MM.1S (cell line): ENCODE measurements at regions not wholly inside any gene's neighbourhood (a gene's known extent, or its start where the extent isn't known, plus 50 kb on each side); places are given as distances from the start of the nearest gene placed in this dataset.

Source experiments
- DNase-seq: peaks from one replicate; pipeline ENCODE4 v3.0.0-alpha.2; 2015
- H2AFZ ChIP-seq: fragments of 300-600 bp; sonication (generic); 2 replicates; pipeline ENCODE4 v1.6.0; 2016; ENCODE audit warnings: antibody characterized with exemption, low read length
- H3F3A ChIP-seq: fragments of 300-600 bp; sonication (generic); 2 replicates; pipeline ENCODE4 v1.6.1; 2016; ENCODE audit warnings: mild to moderate bottlenecking, antibody characterized with exemption, low read length, moderate library complexity, mixed read lengths; ENCODE audit not compliant: insufficient read depth
- H3K27ac ChIP-seq: fragments of 300-600 bp; sonication (generic); 2 replicates; pipeline ENCODE4 v1.5.1; 2016; ENCODE audit warnings: mild to moderate bottlenecking, low read length
- H3K27me3 ChIP-seq: fragments of 300-600 bp; sonication (generic); replicated peaks from 2 replicates; pipeline ENCODE4 v1.6.0; 2016; ENCODE audit warnings: low read length; ENCODE audit not compliant: insufficient read depth
- H3K36me3 ChIP-seq: fragments of 300-600 bp; sonication (generic); replicated peaks from 2 replicates; pipeline ENCODE4 v1.6.1; 2016; ENCODE audit warnings: mild to moderate bottlenecking, low read length, mixed read lengths; ENCODE audit not compliant: insufficient read depth
- H3K4me1 ChIP-seq: fragments of 300-600 bp; sonication (generic); 2 replicates; pipeline ENCODE4 v1.6.1; 2016; ENCODE audit warnings: low read length, mixed read lengths
- H3K4me2 ChIP-seq: fragments of 300-600 bp; sonication (generic); 2 replicates; pipeline ENCODE4 v1.6.0; 2016; ENCODE audit warnings: low read depth, low read length
- H3K4me3 ChIP-seq: fragments of 300-600 bp; sonication (generic); 2 replicates; pipeline ENCODE4 v1.5.1; 2016; ENCODE audit warnings: low read length, mixed read lengths
- H3K79me2 ChIP-seq: fragments of 300-600 bp; sonication (generic); 2 replicates; pipeline ENCODE4 v1.6.1; 2016; ENCODE audit warnings: mixed run types, low read length, mixed read lengths
- H3K9ac ChIP-seq: fragments of 300-600 bp; sonication (generic); 2 replicates; pipeline ENCODE4 v1.6.1; 2016; ENCODE audit warnings: low read length, mixed read lengths
- H3K9me2 ChIP-seq: fragments of 300-600 bp; sonication (generic); replicated peaks from 2 replicates; pipeline ENCODE4 v1.6.1; 2016; ENCODE audit warnings: mild to moderate bottlenecking, low read length, mixed read lengths; ENCODE audit not compliant: insufficient read depth
- H3K9me3 ChIP-seq: fragments of 300-600 bp; sonication (generic); replicated peaks from 2 replicates; pipeline ENCODE4 v1.6.1; 2016; ENCODE audit warnings: mild to moderate bottlenecking, low read length, mixed read lengths; ENCODE audit not compliant: insufficient read depth
- H4K20me1 ChIP-seq: fragments of 300-600 bp; sonication (generic); 2 replicates; pipeline ENCODE4 v1.6.1; 2016; ENCODE audit warnings: mild to moderate bottlenecking, low read length, moderate library complexity, mixed read lengths; ENCODE audit not compliant: insufficient read depth
- EZH2 ChIP-seq: fragments of 300-600 bp; sonication (generic); optimal IDR thresholded peaks from 2 replicates; pipeline ENCODE3; 2017; ENCODE audit warnings: low read depth, mild to moderate bottlenecking, antibody characterized with exemption, low read length, mixed read lengths
- EZH2phosphoT487 ChIP-seq: fragments of 300-600 bp; sonication (generic); IDR thresholded peaks from 2 replicates; pipeline ENCODE4 v1.6.1; 2018; ENCODE audit warnings: antibody characterized with exemption, low read length
- TF ChIP-seq, protein P1 (sequence below): fragments of 300-600 bp; sonication (generic); IDR thresholded peaks from 2 replicates; pipeline ENCODE4 v1.5.1; 2016; ENCODE audit warnings: antibody characterized with exemption, low read length, mixed read lengths

- H3K9ac ChIP-seq: no peak overlapping the region
Observed at GRCh38 chr4:119745351-119745750, 116.7 kb upstream of the PDE5A start.

GRCh38 chr4:119744580-119744979 is 116.0 kb upstream of the PDE5A start:
- no peaks in the 10 kb centered on the region for H4K20me1 ChIP-seq
- no peaks in the 10 kb centered on the region for H3K4me1 ChIP-seq
- no peaks in the 10 kb centered on the region for H3K9me2 ChIP-seq
- no peak overlapping the region for H3K27ac ChIP-seq
- DNase-seq: no peak
- H3K4me3 ChIP-seq: no peak overlapping the region
- no peaks in the 10 kb centered on the region for H3K9me3 ChIP-seq
- H3K27me3 ChIP-seq: no peaks in the 10 kb centered on the region
- no peaks in the 10 kb centered on the region for H3K79me2 ChIP-seq
- H3K9ac ChIP-seq: no peak overlapping the region
- H3K4me2 ChIP-seq: no peak overlapping the region
- TF ChIP-seq EZH2phosphoT487 (no peak), EZH2 (no peak)
- TF ChIP-seq, protein P1, sequence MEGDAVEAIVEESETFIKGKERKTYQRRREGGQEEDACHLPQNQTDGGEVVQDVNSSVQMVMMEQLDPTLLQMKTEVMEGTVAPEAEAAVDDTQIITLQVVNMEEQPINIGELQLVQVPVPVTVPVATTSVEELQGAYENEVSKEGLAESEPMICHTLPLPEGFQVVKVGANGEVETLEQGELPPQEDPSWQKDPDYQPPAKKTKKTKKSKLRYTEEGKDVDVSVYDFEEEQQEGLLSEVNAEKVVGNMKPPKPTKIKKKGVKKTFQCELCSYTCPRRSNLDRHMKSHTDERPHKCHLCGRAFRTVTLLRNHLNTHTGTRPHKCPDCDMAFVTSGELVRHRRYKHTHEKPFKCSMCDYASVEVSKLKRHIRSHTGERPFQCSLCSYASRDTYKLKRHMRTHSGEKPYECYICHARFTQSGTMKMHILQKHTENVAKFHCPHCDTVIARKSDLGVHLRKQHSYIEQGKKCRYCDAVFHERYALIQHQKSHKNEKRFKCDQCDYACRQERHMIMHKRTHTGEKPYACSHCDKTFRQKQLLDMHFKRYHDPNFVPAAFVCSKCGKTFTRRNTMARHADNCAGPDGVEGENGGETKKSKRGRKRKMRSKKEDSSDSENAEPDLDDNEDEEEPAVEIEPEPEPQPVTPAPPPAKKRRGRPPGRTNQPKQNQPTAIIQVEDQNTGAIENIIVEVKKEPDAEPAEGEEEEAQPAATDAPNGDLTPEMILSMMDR: no peak
- no peaks in the 10 kb centered on the region for H3F3A ChIP-seq
- H2AFZ ChIP-seq: no peak overlapping the region
- no peaks in the 10 kb centered on the region for H3K36me3 ChIP-seq

More at GRCh38 chr4:119745351-119745750, 116.7 kb upstream of the PDE5A start:
- no peaks in the 10 kb centered on the region for H3F3A ChIP-seq
- no peak for DNase-seq
- no peaks in the 10 kb centered on the region for H4K20me1 ChIP-seq
- no peak overlapping the region for H3K4me3 ChIP-seq
- no peak overlapping the region for H3K27ac ChIP-seq
- H3K79me2 ChIP-seq: no peaks in the 10 kb centered on the region
- H3K9me2 ChIP-seq: no peaks in the 10 kb centered on the region
- no peaks in the 10 kb centered on the region for H3K9me3 ChIP-seq
- H3K36me3 ChIP-seq: no peaks in the 10 kb centered on the region
- TF ChIP-seq EZH2phosphoT487: no peak
- TF ChIP-seq EZH2: no peak
- TF ChIP-seq, protein P1: no peak
- H2AFZ ChIP-seq: no peak overlapping the region
- H3K27me3 ChIP-seq: no peaks in the 10 kb centered on the region
- no peak overlapping the region for H3K4me2 ChIP-seq
- H3K4me1 ChIP-seq: 0 out of 2 replicates have a peak, but pooled peaks cover 3% of the 10 kb centered on the region

GRCh38 chr4:119743644-119744043 is 115.0 kb upstream of the PDE5A start:
- Histone ChIP-seq H3K36me3 (no peaks in the 10 kb centered on the region), H3K4me3 (no peak overlapping the region), H3K9me3 (no peaks in the 10 kb centered on the region), H3K4me2 (no peak overlapping the region), H3K27ac (no peak overlapping the region), H2AFZ (no peak overlapping the region), H3K9ac (no peak overlapping the region), H3K79me2 (no peaks in the 10 kb centered on the region), H3K4me1 (no peaks in the 10 kb centered on the region), H4K20me1 (no peaks in the 10 kb centered on the region), H3K9me2 (no peaks in the 10 kb centered on the region), H3K27me3 (no peaks in the 10 kb centered on the region), H3F3A (no peaks in the 10 kb centered on the region)
- no peak for DNase-seq
- TF ChIP-seq EZH2phosphoT487 (no peak), EZH2 (no peak)
- TF ChIP-seq, protein P1: no peak
